Activated T-cell treated with anti-CD3 and anti-CD28 coated beads, Interleukin-2, amount 50 U/mL, for 4 hours (primary cell): ENCODE measurements at regions not wholly inside any gene's neighbourhood (a gene's known extent, or its start where the extent isn't known, plus 50 kb on each side); places are given as distances from the start of the nearest gene placed in this dataset.
"Not testable (repeated sequence)": the region's sequence is repeated elsewhere in the genome, so short reads cannot be mapped to it uniquely, and the experiment has no call there.

Experiments used
- ATAC-seq, 2 donors: fragments of 200-7000 bp; cut with Tn5 transposase; one replicate each; pipeline ENCODE4 v1.10.0; 2021
- DNase-seq: peaks from one replicate; pipeline ENCODE4 v3.0.0-alpha.2; 2020
- H3K27me3 Mint-ChIP-seq: one replicate; pipeline ENCODE4 v1.8.0; 2021; ENCODE audit warnings: low read depth, mixed read lengths
- H3K36me3 Mint-ChIP-seq: one replicate; pipeline ENCODE4 v1.8.0; 2022; ENCODE audit warnings: mixed read lengths; ENCODE audit not compliant: insufficient read depth
- H3K4me1 Mint-ChIP-seq: one replicate; pipeline ENCODE4 v1.8.0; 2021; ENCODE audit warnings: low read depth, mixed read lengths
- H3K4me3 Mint-ChIP-seq: one replicate; pipeline ENCODE4 v1.8.0; 2021; ENCODE audit warnings: mild to moderate bottlenecking, moderate library complexity, mixed read lengths
- H3K9me3 Mint-ChIP-seq: one replicate; pipeline ENCODE4 v1.8.0; 2021; ENCODE audit warnings: mixed read lengths

GRCh38 chr14:76293221-76293620 is 82.7 kb upstream of the ESRRB start:
- H3K9me3 Mint-ChIP-seq, result no peaks in the 10 kb centered on the region
- ATAC-seq (no peak), DNase-seq (no peak)
- no peaks in the 10 kb centered on the region for H3K36me3 Mint-ChIP-seq
- no peak overlapping the region for H3K4me3 Mint-ChIP-seq
- H3K4me1 Mint-ChIP-seq, result no peaks in the 10 kb centered on the region
- peaks cover 9% of the 10 kb centered on the region for H3K27me3 Mint-ChIP-seq

DNA sequence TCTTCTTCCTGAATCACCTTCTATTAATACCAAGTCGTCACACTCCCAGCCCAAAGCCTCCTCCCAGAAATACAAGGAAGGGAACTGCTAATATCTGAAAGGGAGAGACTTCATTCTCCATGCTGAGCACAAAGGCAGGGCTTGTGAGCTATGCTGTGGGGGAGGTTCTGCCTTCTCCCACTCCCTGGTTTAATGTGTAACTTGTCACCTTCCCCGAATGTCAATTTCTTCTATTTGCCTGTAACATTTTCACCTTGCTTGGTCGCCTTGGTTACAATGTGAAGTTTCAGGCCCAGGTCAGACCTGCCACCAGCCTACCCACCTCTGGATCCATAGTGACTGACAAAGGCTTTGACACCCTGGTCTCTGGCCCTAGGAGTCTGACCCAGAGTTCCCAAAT is 82.0 kb upstream of the ESRRB start:
- ATAC-seq, result no peak
- Mint-ChIP-seq H3K9me3 (no peaks in the 10 kb centered on the region), H3K4me1 (no peaks in the 10 kb centered on the region), H3K4me3 (no peak overlapping the region), H3K27me3 (peaks cover 15% of the 10 kb centered on the region), H3K36me3 (no peaks in the 10 kb centered on the region)
- no peak for DNase-seq

GRCh38 chr14:76294876-76295275 is 81.1 kb upstream of the ESRRB start:
- ATAC-seq (no peak), DNase-seq (no peak)
- Mint-ChIP-seq H3K4me1 (no peaks in the 10 kb centered on the region), H3K9me3 (no peaks in the 10 kb centered on the region), H3K27me3 (peaks cover 18% of the 10 kb centered on the region), H3K36me3 (no peaks in the 10 kb centered on the region), H3K4me3 (no peak overlapping the region)

DNA sequence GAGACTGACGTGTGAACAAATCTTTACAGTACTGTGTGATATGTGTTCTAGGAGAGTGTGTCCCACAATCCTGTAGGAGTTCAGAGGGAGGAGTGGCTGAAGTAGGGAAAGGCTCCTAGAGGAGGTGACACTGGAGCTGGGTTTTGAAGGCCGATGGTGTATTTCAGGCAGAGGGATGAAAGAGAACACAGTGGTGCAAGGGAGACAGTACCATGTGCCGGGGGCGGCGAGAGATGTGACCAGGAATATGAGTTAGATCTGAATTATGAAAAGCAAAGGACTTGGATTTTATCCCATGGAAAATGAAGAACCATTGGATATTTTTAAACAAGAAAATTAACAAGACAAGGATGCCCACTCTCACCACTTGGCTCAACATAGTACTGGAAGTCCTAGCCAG is 77.0 kb upstream of the ESRRB start:
- no peaks in the 10 kb centered on the region for H3K4me1 Mint-ChIP-seq
- no peaks in the 10 kb centered on the region for H3K9me3 Mint-ChIP-seq
- H3K4me3 Mint-ChIP-seq, result no peak overlapping the region
- peaks cover 28% of the 10 kb centered on the region for H3K27me3 Mint-ChIP-seq
- no peak for DNase-seq
- no peaks in the 10 kb centered on the region for H3K36me3 Mint-ChIP-seq
- ATAC-seq, result no peak

GRCh38 chr14:76303188-76303587 is 72.7 kb upstream of the ESRRB start:
- not testable (repeated sequence) for ATAC-seq, H3K4me3 Mint-ChIP-seq, DNase-seq, H3K4me1 Mint-ChIP-seq, H3K36me3 Mint-ChIP-seq, H3K9me3 Mint-ChIP-seq
- peaks cover 41% of the 10 kb centered on the region for H3K27me3 Mint-ChIP-seq

DNA sequence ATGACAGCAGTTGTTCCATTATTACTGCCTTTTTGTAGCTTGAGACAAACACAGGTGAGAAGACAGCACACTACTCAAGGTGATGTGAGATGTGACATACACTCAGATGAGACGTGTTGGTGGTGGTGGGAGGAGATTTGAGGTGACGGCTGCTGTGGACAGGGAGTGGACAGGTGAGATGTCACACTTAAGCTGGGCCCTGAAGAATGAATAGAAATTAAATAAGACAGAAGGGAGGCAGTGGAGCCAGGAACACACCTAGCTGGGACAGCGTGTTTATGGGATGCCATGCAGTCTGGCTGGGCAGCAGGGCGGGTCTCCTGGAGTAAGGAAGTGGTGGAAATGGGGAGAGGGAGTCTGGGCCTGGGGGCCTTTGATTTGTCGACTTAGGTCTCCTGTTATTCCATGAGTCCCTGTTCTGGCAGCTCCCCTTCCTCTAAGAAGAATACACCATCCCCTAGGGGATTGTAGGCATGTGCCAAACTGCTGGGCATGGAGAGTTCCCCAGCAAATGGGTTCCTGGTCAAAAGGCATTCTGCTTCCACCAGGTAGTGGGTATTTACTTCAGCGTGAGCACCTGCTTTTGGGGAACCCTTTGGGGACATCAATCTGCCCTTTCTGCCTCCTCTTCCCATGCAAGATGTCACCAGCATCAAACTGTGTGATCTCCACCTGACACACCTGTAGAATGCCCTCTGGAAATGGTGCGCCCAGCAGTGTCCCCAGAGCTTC is 71.2 kb upstream of the ESRRB start:
- H3K4me1 Mint-ChIP-seq, result no peaks in the 10 kb centered on the region
- peaks cover 43% of the 10 kb centered on the region for H3K27me3 Mint-ChIP-seq
- DNase-seq (no peak), ATAC-seq (no peak)
- no peak overlapping the region for H3K4me3 Mint-ChIP-seq
- H3K36me3 Mint-ChIP-seq, result no peaks in the 10 kb centered on the region
- no peaks in the 10 kb centered on the region for H3K9me3 Mint-ChIP-seq

DNA sequence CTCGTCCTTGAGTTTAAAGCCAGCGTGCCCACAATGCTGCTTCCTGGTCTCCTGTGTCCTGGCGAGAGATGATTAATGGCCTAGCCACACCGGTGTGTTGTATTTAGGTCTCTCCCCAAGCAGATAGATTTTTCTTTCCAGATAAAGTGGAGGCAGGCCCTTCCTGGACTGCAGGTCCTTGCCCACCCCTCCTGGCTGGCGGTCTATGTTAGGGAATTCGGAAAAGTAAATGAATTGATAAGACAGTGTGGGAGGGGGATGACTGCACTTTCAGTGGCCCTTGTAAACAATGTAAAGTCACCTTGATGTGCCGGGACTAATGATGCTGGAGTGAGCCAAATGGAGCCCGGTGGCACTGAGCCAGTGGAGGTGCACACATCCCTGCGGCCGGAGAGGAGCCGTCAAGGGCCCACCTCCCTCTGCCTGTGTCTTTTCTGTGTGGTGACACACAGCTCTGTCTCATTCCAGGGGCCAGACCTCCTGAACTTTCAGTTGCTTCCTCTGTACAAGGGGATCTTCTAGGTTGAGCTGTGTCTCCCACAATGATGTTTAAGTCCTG is 70.6 kb upstream of the ESRRB start:
- no peak for DNase-seq
- H3K9me3 Mint-ChIP-seq, result no peaks in the 10 kb centered on the region
- H3K36me3 Mint-ChIP-seq, result no peaks in the 10 kb centered on the region
- no peaks in the 10 kb centered on the region for H3K4me1 Mint-ChIP-seq
- H3K4me3 Mint-ChIP-seq, result no peak overlapping the region
- peaks cover 46% of the 10 kb centered on the region for H3K27me3 Mint-ChIP-seq
- ATAC-seq, result no peak

GRCh38 chr14:76306131-76306530 is 69.8 kb upstream of the ESRRB start:
- Mint-ChIP-seq H3K4me3 (no peak overlapping the region), H3K27me3 (peaks cover 51% of the 10 kb centered on the region), H3K4me1 (peaks cover 6% of the 10 kb centered on the region), H3K36me3 (no peaks in the 10 kb centered on the region), H3K9me3 (no peaks in the 10 kb centered on the region)
- ATAC-seq, result no peak
- DNase-seq, result no peak

DNA sequence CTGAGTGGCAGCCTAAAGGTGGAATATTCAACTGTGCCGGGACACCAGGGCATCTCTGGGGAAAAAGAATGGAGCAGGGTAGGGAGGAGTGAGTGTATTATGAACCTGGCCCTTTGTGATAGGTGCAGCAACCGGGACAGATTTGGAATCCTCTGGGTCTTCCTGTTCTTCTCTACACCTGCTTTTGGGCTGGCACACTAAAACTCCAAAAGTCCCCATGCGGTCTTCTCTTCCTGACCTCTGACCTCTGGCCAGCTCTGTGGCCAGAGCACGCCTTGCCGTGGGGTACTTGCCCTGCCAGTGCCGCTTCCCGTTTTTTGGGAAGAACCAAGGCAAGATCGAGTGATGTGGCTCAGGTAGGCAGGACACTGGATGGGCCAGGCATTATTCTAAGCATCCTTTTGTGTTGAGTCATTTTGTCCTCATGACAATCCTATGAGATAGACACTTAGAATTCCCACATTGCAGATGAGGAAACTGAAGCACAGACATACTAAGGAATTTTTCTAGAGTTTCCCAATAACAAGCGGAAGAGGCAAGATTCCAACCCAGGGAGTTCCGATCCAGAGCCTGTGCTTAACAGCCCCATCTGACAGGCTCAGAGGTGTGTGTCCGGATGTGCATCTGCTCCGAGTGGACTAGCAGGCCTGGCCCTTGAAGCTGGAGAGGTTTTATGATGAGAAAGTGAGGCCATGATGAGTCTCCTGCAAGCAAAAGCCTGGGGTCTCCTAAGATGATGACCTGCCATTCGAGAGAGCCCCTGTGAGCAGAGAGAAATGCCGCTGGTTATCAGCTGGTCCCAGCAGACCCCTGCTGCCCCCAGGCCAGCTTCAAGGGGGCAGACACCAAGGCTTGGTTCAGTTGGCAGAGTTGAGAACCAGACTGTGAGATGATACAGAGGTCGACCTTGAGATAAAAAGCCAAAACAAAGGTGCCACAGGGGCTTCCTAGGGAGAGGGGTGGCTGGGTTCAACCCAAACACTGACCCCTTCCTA is 67.9 kb upstream of the ESRRB start:
- Mint-ChIP-seq H3K9me3 (no peaks in the 10 kb centered on the region), H3K4me3 (no peak overlapping the region), H3K36me3 (no peaks in the 10 kb centered on the region), H3K27me3 (peaks cover 52% of the 10 kb centered on the region), H3K4me1 (peaks cover 6% of the 10 kb centered on the region)
- ATAC-seq (no peak), DNase-seq (no peak)

DNA sequence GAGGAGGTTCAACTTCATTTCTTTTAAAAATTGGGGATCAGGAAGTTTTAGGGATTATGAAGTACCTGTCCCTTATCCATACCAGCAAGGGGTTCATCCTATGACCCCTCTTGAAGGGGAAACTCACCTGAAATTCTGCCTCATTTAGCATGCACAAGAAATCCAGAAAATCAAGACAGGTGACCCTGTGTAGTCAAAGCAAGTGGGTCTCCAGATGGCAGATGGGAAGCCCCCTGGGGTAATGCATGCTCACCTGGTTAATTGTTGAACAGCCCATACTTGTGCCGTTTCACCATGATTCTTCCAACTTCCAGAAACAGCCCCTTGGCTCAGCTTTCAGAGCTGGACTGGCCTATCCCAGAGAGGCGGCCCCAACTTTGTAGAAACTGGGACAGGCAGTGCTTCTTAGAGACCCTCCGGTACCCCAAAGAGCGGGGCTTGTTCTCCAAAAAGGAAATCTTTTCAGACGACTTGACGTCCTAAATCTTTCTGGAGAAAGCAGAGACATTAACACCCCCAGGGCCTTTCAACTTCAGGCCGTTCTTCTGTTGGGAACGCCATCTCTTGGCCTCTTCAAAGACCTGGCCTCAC is 66.3 kb upstream of the ESRRB start:
- DNase-seq (no peak), ATAC-seq (no peak)
- Mint-ChIP-seq H3K9me3 (no peaks in the 10 kb centered on the region), H3K36me3 (no peaks in the 10 kb centered on the region), H3K4me3 (no peak overlapping the region), H3K27me3 (peaks cover 46% of the 10 kb centered on the region), H3K4me1 (peaks cover 6% of the 10 kb centered on the region)

GRCh38 chr14:76311079-76311758 is 64.7 kb upstream of the ESRRB start:
- H3K4me3 Mint-ChIP-seq, result no peak overlapping the region
- peaks cover 6% of the 10 kb centered on the region for H3K4me1 Mint-ChIP-seq
- peaks cover 46% of the 10 kb centered on the region for H3K27me3 Mint-ChIP-seq
- no peaks in the 10 kb centered on the region for H3K36me3 Mint-ChIP-seq
- no peaks in the 10 kb centered on the region for H3K9me3 Mint-ChIP-seq
- ATAC-seq (no peak), DNase-seq (no peak)

DNA sequence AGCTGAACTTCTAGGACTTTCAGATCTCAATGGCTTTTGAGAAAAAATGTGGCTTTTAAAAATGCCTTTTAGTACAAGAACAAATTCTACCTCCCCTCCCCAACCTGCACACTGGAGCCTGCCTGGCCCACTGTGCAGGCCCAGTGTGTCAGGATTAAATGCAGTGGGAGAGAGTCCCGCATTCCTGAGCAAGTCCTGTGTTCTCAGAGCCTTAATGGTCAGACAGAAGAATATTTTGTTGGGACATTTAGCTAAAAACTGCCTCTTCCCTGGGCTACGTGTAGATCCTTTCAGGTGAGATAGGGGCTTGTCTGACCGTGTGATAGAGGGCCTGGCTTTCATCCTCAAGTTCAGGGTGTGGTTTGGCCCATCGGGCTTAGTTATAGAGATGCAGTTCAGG is 63.1 kb upstream of the ESRRB start:
- Mint-ChIP-seq H3K27me3 (peaks cover 35% of the 10 kb centered on the region), H3K4me3 (no peak overlapping the region), H3K36me3 (no peaks in the 10 kb centered on the region), H3K4me1 (peaks cover 6% of the 10 kb centered on the region), H3K9me3 (no peaks in the 10 kb centered on the region)
- ATAC-seq (no peak), DNase-seq (no peak)

DNA sequence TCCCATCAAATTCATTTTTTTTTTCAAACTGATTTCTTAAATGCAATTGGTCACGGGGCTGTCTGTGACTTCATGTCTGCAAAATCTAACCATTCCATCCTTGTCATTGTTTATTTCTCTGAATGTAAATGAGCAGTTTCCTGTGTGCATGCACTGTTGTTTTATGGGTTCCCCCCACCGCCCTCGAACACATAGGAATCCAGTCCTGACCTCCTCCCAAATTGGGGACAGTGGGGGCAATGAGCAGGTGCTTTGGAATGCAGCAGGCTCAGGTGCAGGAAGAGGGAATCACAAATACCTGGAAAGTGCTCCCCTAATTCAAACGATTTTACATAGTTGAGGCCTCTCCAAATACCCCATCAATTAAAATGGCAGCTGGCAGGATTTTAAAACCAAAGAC is 62.6 kb upstream of the ESRRB start:
- Mint-ChIP-seq H3K9me3 (no peaks in the 10 kb centered on the region), H3K36me3 (no peaks in the 10 kb centered on the region), H3K4me1 (peaks cover 6% of the 10 kb centered on the region), H3K27me3 (peaks cover 30% of the 10 kb centered on the region), H3K4me3 (no peak overlapping the region)
- no peak for ATAC-seq
- no peak for DNase-seq

DNA sequence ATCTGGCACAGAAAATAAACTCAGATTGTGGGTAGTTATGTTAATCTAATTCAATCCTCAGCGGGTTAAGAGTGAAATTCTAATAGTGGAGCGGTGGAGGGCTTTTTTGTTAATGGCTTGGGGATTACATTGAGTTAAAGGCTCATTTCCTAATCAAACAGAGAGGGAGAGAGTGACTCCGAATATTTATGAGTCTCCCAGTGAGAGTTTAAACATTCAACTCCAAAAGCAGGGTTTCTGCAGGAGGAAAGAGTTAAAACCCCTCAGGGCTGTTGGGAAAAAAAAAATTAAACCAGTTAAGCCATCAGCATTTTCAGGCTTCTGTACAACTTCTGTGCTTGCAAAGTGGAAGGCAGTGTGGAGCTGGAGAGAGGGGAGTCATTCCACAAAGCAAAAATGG is 62.1 kb upstream of the ESRRB start:
- ATAC-seq, result no peak

More for the DNA sequence above, 62.1 kb upstream of the ESRRB start:
- no peak for DNase-seq
- H3K36me3 Mint-ChIP-seq, result no peaks in the 10 kb centered on the region
- H3K4me3 Mint-ChIP-seq, result no peak overlapping the region
- H3K27me3 Mint-ChIP-seq, result peaks cover 26% of the 10 kb centered on the region
- H3K9me3 Mint-ChIP-seq, result no peaks in the 10 kb centered on the region
- H3K4me1 Mint-ChIP-seq, result peaks cover 6% of the 10 kb centered on the region
